ENCODE measurements at regions not wholly inside any gene's neighbourhood (a gene's known extent, or its start where the extent isn't known, plus 50 kb on each side); places are given as distances from the start of the nearest gene placed in this dataset.

DNA sequence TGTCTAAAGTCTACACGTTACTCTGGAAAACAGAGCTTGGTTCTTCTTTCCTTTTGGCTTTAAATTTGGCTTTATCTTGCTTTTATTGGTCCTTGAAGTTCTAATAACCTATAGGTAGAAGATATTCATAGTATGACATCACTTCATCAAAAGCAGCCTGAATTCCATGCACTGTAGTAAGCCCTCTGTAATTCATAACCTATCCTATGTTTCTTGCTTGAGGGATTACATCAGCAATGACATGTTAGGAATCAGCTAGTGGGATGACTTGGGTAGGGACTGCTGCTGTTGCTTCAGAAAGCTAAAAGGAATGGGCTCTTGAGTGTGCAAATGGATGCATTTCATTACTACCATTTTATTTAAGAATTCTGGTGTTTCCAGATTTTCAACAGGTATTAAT lies 184.9 kb downstream of the PTEN start:
- Histone ChIP-seq H3K36me3 (ENCODE audit: control insufficient read depth in 2 of 4, insufficient read depth in 4 of 4, low read length in 3 of 4) (no peaks in the 10 kb centered on the region), H3K56ac (replicated peaks; ENCODE audit: insufficient read length, low read depth, low read length) (no peak overlapping the region), H2AFZ (ENCODE audit: low read length) (no peak overlapping the region), H4K8ac (ENCODE audit: extremely low read depth, insufficient read depth, low read length) (no peak overlapping the region), H4K20me1 (replicated peaks in 1 of 2; ENCODE audit: control insufficient read depth in 1 of 2, insufficient read depth in 2 of 2, low read length in 2 of 2) (no peaks in the 10 kb centered on the region), H2BK15ac (ENCODE audit: low read length) (no peak overlapping the region), H3K14ac (ENCODE audit: insufficient read length) (no peak overlapping the region), H3K4me1 (replicated peaks in 1 of 4; ENCODE audit: control insufficient read depth in 3 of 4, insufficient read depth in 4 of 4, low read length in 3 of 4) (peaks cover 0 to 6% (median 1%) of the 10 kb centered on the region in 4 experiments; a peak in 1 of 7 replicates), H2AK5ac (ENCODE audit: low read depth, low read length) (no peak overlapping the region), H3K79me1 (ENCODE audit: low read depth, low read length) (no peaks in the 10 kb centered on the region), H2BK12ac (ENCODE audit: low read depth, low read length) (no peak overlapping the region), H3K9ac (replicated peaks in 1 of 4; ENCODE audit: extremely low read depth in 1 of 4, low read depth in 3 of 4, low read length in 3 of 4) (no peak overlapping the region), H3K9me3 (ENCODE audit: insufficient read depth in 2 of 2, low read depth in 1 of 2, low read length in 1 of 2) (no peaks in the 10 kb centered on the region), H4K5ac (ENCODE audit: insufficient read length, low read depth, low read length) (no peak overlapping the region), H3K23ac (ENCODE audit: insufficient read length) (no peak overlapping the region), H2BK20ac (ENCODE audit: low read length) (no peak overlapping the region), H3K27ac (ENCODE audit: low read depth, low read length) (no peak overlapping the region), H2BK120ac (replicated peaks; ENCODE audit: low read depth, low read length) (no peak overlapping the region), H3K18ac (ENCODE audit: extremely low read depth, low read length) (no peak overlapping the region), H3K79me2 (ENCODE audit: control insufficient read depth in 1 of 2, insufficient read depth in 2 of 2, low read length in 2 of 2) (no peaks in the 10 kb centered on the region), H3K27me3 (replicated peaks in 1 of 4; ENCODE audit: control insufficient read depth in 3 of 4, extremely low read depth in 1 of 4, insufficient read depth in 3 of 4, low read length in 3 of 4) (no peaks in the 10 kb centered on the region), H3K23me2 (ENCODE audit: low read depth, low read length) (no peaks in the 10 kb centered on the region), H3K4me2 (ENCODE audit: insufficient read depth in 1 of 2, low read depth in 2 of 2, low read length in 2 of 2) (no peak overlapping the region), H3K4ac (replicated peaks; ENCODE audit: insufficient read length, low read depth, low read length) (no peak overlapping the region), H2BK5ac (ENCODE audit: low read depth, low read length) (no peak overlapping the region), H4K91ac (replicated peaks; ENCODE audit: insufficient read length, low read length) (no peak overlapping the region), H3K4me3 (ENCODE audit: extremely low read depth in 1 of 4, insufficient read depth in 2 of 4, low read depth in 3 of 4, low read length in 4 of 4) (no peak overlapping the region)
- ChIA-PET CTCF (ENCODE audit: partially characterized antibody) (no interaction called here), POLR2A (ENCODE audit: partially characterized antibody) (interaction anchor here (1.6 kb wide), 1 partner anchor 186 kb away, joined by 4 read pairs; no protein-coding TSS in a partner anchor)
- WGBS, 2 experiments (ENCODE audit: extremely low coverage in 1 of 2, insufficient coverage in 1 of 2, insufficient read length in 1 of 2, insufficient replicate concordance in 2 of 2, low coverage in 1 of 2, low lambda C conversion rate in 2 of 2, missing lambda C conversion rate in 1 of 2), result 82% methylated on average over 1 of the region's 1 CpG; no CpG with 5 or more reads in 1 of the 2 experiments
- no peak for FAIRE-seq
- DNase-seq (ENCODE audit: low read depth in 1 of 2, low spot score in 2 of 2), result no peak
- TF ChIP-seq ASH2L (IDR thresholded peaks at IDR 0.05; ENCODE audit: low read length) (no peak), E2F6 (IDR thresholded peaks at IDR 0.05) (no peak), CTCF (IDR thresholded peaks at IDR 0.05; ENCODE audit: control extremely low read depth in 1 of 3, insufficient read depth in 1 of 3, low read depth in 1 of 3, low read length in 3 of 3) (no peak), TCF12 (IDR thresholded peaks at IDR 0.05; ENCODE audit: low read depth, low read length) (no peak), YY1 (IDR thresholded peaks at IDR 0.05; ENCODE audit: low read depth, low read length) (no peak), CTBP2 (IDR thresholded peaks at IDR 0.05; ENCODE audit: borderline replicate concordance, insufficient read depth, insufficient read length, low read length) (no peak), KDM4A (IDR thresholded peaks at IDR 0.05; ENCODE audit: low read depth, low read length, severe bottlenecking) (no peak), SAP30 (IDR thresholded peaks at IDR 0.05; ENCODE audit: insufficient read depth, insufficient replicate concordance, low read length) (no peak)
- TF ChIP-seq, protein P1, sequence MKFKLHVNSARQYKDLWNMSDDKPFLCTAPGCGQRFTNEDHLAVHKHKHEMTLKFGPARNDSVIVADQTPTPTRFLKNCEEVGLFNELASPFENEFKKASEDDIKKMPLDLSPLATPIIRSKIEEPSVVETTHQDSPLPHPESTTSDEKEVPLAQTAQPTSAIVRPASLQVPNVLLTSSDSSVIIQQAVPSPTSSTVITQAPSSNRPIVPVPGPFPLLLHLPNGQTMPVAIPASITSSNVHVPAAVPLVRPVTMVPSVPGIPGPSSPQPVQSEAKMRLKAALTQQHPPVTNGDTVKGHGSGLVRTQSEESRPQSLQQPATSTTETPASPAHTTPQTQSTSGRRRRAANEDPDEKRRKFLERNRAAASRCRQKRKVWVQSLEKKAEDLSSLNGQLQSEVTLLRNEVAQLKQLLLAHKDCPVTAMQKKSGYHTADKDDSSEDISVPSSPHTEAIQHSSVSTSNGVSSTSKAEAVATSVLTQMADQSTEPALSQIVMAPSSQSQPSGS (IDR thresholded peaks at IDR 0.05; ENCODE audit: low read length), result no peak

All from H1 (cell line).